DOHH2 (cell line): ENCODE measurements at regions not wholly inside any gene's neighbourhood (a gene's known extent, or its start where the extent isn't known, plus 50 kb on each side); places are given as distances from the start of the nearest gene placed in this dataset.
A peak's percentile ranks its signal among the peaks of the same experiment; 100 is the strongest.

Experiments
- H3F3A ChIP-seq: fragments of 200-600 bp; sonication (generic), shearing (Covaris generic); 2 replicates; pipeline ENCODE4 v1.6.0; 2016; ENCODE audit warnings: antibody characterized with exemption, mild to moderate bottlenecking; ENCODE audit not compliant: control insufficient read depth, insufficient read depth
- H3K27ac ChIP-seq: fragments of 200-600 bp; sonication (generic); 2 replicates; pipeline ENCODE4 v1.5.1; 2014; ENCODE audit warnings: low read depth, mild to moderate bottlenecking, low read length, moderate library complexity
- H3K27me3 ChIP-seq: fragments of 200-600 bp; sonication (generic); 2 replicates; pipeline ENCODE4 v1.6.1; 2014; ENCODE audit warnings: mild to moderate bottlenecking, low read length, mixed read lengths; ENCODE audit not compliant: control insufficient read depth
- H3K36me3 ChIP-seq: fragments of 200-600 bp; sonication (generic); 2 replicates; pipeline ENCODE4 v1.6.1; 2014; ENCODE audit warnings: mild to moderate bottlenecking, low read length, moderate library complexity, mixed read lengths; ENCODE audit not compliant: control insufficient read depth
- H3K4me1 ChIP-seq: fragments of 200-600 bp; sonication (generic); 2 replicates; pipeline ENCODE4 v1.6.1; 2014; ENCODE audit warnings: mild to moderate bottlenecking, low read length, mixed read lengths; ENCODE audit not compliant: control insufficient read depth
- H3K4me2 ChIP-seq: fragments of 200-600 bp; sonication (generic); 2 replicates; pipeline ENCODE4 v1.6.0; 2014; ENCODE audit warnings: mild to moderate bottlenecking, low read length, moderate library complexity
- H3K4me3 ChIP-seq: fragments of 200-600 bp; sonication (generic); 2 replicates; pipeline ENCODE4 v1.5.1; 2014; ENCODE audit warnings: mild to moderate bottlenecking, low read length, mixed read lengths
- H3K79me2 ChIP-seq: fragments of 200-600 bp; sonication (generic); 2 replicates; pipeline ENCODE4 v1.6.1; 2014; ENCODE audit warnings: mild to moderate bottlenecking, low read length, mixed read lengths; ENCODE audit not compliant: control insufficient read depth
- H3K9me2 ChIP-seq: fragments of 200-600 bp; sonication (generic); replicated peaks from 2 replicates; pipeline ENCODE4 v1.6.1; 2014; ENCODE audit warnings: mild to moderate bottlenecking, low read length, mixed read lengths; ENCODE audit not compliant: control insufficient read depth
- H3K9me3 ChIP-seq: fragments of 200-600 bp; sonication (generic); 2 replicates; pipeline ENCODE4 v1.6.1; 2014; ENCODE audit warnings: antibody characterized with exemption, low read length, mixed read lengths; ENCODE audit not compliant: control insufficient read depth, insufficient read depth
- H4K20me1 ChIP-seq: fragments of 200-600 bp; sonication (generic); 2 replicates; pipeline ENCODE4 v1.6.0; 2014; ENCODE audit warnings: low read depth, mild to moderate bottlenecking, antibody characterized with exemption, low read length, moderate library complexity; ENCODE audit not compliant: control insufficient read depth, insufficient read depth
- CTCF ChIP-seq: fragments of 200-600 bp; sonication (generic); IDR thresholded peaks from one replicate; pipeline ENCODE4 v1.5.1; 2014; ENCODE audit warnings: antibody characterized with exemption, mild to moderate bottlenecking, low read depth, low read length; ENCODE audit not compliant: poor library complexity, severe bottlenecking
- EZH2phosphoT487 ChIP-seq: fragments of 200-600 bp; sonication (generic); IDR thresholded peaks from 2 replicates; pipeline ENCODE4 v1.6.1; 2017; ENCODE audit warnings: borderline replicate concordance, mild to moderate bottlenecking, antibody characterized with exemption, low read length, moderate library complexity, mixed read lengths

GRCh38 chr21:43294194-43294902 is 125.5 kb downstream of the CRYAA start:
- peaks cover 22% of the 10 kb centered on the region for H3F3A ChIP-seq
- H3K79me2 ChIP-seq: no peaks in the 10 kb centered on the region
- H3K27ac ChIP-seq: peak overlapping the region; percentile 94
- no peaks in the 10 kb centered on the region for H3K36me3 ChIP-seq
- H3K9me3 ChIP-seq: no peaks in the 10 kb centered on the region
- H3K4me2 ChIP-seq: peak overlapping the region; percentile 91
- H3K4me1 ChIP-seq: peaks cover 84% of the 10 kb centered on the region
- no peaks in the 10 kb centered on the region for H4K20me1 ChIP-seq
- TF ChIP-seq EZH2phosphoT487: no peak; the same call in 1 of the 2 replicates
- TF ChIP-seq CTCF: no peak
- H3K9me2 ChIP-seq: no peaks in the 10 kb centered on the region
- no peaks in the 10 kb centered on the region for H3K27me3 ChIP-seq
- peak overlapping the region; percentile 65 for H3K4me3 ChIP-seq

DNA sequence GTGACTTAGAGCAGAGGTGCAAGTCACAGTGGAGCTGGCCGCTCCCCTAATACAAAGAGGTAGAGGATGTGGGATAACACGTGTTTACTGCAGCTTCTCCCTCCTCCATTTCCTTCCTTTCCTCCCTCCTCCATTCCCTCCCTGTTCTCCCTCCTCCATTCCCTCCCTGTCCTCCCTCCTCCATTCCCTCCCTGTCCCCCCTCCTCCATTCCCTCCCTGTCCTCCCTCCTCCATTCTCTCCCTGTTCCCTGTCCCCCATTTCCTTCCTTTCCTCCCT is 124.0 kb downstream of the CRYAA start:
- H3K27me3 ChIP-seq: no peaks in the 10 kb centered on the region
- no peaks in the 10 kb centered on the region for H3K36me3 ChIP-seq
- no peaks in the 10 kb centered on the region for H3K79me2 ChIP-seq
- peak overlapping the region; percentile 15; the same call in 1 of the 2 replicates for H3K4me3 ChIP-seq
- H3K4me2 ChIP-seq: peak overlapping the region; percentile 27
- peak overlapping the region; percentile 11 for H3K27ac ChIP-seq
- peaks cover 95% of the 10 kb centered on the region for H3K4me1 ChIP-seq
- peaks cover 22% of the 10 kb centered on the region for H3F3A ChIP-seq
- no peak for TF ChIP-seq CTCF
- TF ChIP-seq EZH2phosphoT487: no peak
- H3K9me3 ChIP-seq: no peaks in the 10 kb centered on the region
- H4K20me1 ChIP-seq: no peaks in the 10 kb centered on the region
- H3K9me2 ChIP-seq: no peaks in the 10 kb centered on the region

DNA sequence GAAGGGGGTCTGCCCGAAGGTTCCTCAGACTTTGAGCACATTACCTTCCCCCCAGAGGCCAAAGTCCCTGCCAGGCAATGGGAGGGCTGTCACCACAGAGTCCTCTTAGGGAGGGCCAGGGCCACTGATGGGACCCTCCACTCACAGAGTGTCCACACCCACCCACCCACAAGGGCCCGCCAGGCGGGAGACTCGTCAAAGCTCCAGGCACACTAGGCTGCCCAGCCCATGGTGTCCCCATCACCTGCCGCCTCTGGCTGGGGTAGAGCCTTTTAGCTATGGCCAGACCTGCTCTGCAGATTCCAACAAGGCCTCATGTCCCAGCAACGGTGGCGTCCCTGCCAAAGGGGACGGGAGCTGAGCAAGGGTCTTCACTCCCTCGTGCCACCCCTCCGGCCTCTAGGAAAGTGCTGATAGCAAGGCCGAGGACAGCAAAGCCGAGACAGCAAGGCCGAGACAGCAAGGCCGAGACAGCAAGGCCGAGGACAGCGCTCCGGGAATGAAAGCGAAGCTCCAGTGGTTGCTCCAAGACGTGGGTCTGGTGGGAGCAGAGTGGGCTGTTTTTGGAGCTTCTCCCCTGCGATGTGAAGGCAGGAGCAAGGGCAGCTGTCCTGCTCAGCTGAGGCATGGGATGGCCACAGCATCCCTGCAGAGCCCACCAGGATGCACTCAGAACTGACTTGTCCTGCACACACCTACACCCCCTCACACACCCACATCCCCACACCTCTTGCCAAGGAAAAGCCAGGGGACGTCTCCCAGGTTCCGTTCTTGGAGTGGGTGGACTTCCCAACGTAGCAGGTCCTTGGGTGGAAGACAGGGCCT is 123.4 kb downstream of the CRYAA start:
- Histone ChIP-seq H4K20me1 (no peaks in the 10 kb centered on the region), H3K4me2 (peak overlapping the region; percentile 27), H3K4me3 (peak overlapping the region; percentile 15; the same call in 1 of the 2 replicates), H3K27ac (peak overlapping the region; percentile 11), H3K36me3 (no peaks in the 10 kb centered on the region), H3F3A (peaks cover 22% of the 10 kb centered on the region), H3K79me2 (no peaks in the 10 kb centered on the region), H3K27me3 (no peaks in the 10 kb centered on the region), H3K9me2 (no peaks in the 10 kb centered on the region), H3K9me3 (no peaks in the 10 kb centered on the region), H3K4me1 (peaks cover 92% of the 10 kb centered on the region)
- TF ChIP-seq EZH2phosphoT487 (no peak), CTCF (no peak)
